OCI-LY3 (cell line): ENCODE measurements at regions not wholly inside any gene's neighbourhood (a gene's known extent, or its start where the extent isn't known, plus 50 kb on each side); places are given as distances from the start of the nearest gene placed in this dataset.

ENCODE experiments used
- H2AFZ ChIP-seq: fragments of 200-600, 300-600 bp; shearing (Covaris generic); 2 replicates; pipeline ENCODE4 v1.6.0; 2014; ENCODE audit warnings: antibody characterized with exemption, low read depth, low read length
- H3K27ac ChIP-seq: fragments of 200-600, 300-600 bp; sonication (generic); 2 replicates; pipeline ENCODE4 v1.5.1; 2014; ENCODE audit warnings: mild to moderate bottlenecking, low read length, moderate library complexity, mixed read lengths
- H3K27me3 ChIP-seq: fragments of 200-600, 300-600 bp; sonication (generic); 2 replicates; pipeline ENCODE4 v1.6.1; 2014; ENCODE audit warnings: low read depth, low read length, mixed read lengths
- H3K36me3 ChIP-seq: fragments of 200-600, 300-600 bp; sonication (generic); replicated peaks from 2 replicates; pipeline ENCODE3; 2014; ENCODE audit warnings: low read depth, low read length, mixed read lengths
- H3K4me1 ChIP-seq: fragments of 300-600, 200-600 bp; sonication (generic); 2 replicates; pipeline ENCODE4 v1.6.1; 2014; ENCODE audit warnings: low read length, mixed read lengths
- H3K4me2 ChIP-seq: fragments of 200-600, 300-600 bp; sonication (generic); 2 replicates; pipeline ENCODE4 v1.6.1; 2014; ENCODE audit warnings: low read length, mixed read lengths
- H3K4me3 ChIP-seq: fragments of 300-600, 200-600 bp; sonication (generic); 2 replicates; pipeline ENCODE4 v1.5.1; 2014; ENCODE audit warnings: antibody characterized with exemption, mild to moderate bottlenecking, low read length, moderate library complexity
- H3K79me2 ChIP-seq: fragments of 300-600, 200-600 bp; shearing (Covaris generic); 2 replicates; pipeline ENCODE4 v1.6.1; 2014; ENCODE audit warnings: mild to moderate bottlenecking, low read length, mixed read lengths
- H3K9ac ChIP-seq: fragments of 300-600, 200-600 bp; shearing (Covaris generic); 2 replicates; pipeline ENCODE4 v1.6.0; 2014; ENCODE audit warnings: mild to moderate bottlenecking, low read length, moderate library complexity
- H3K9me3 ChIP-seq: fragments of 200-600, 300-600 bp; shearing (Covaris generic); 2 replicates; pipeline ENCODE4 v1.6.1; 2014; ENCODE audit warnings: low read length, mixed read lengths; ENCODE audit not compliant: insufficient read depth
- H4K20me1 ChIP-seq: fragments of 200-600, 300-600 bp; sonication (generic); 2 replicates; pipeline ENCODE4 v1.6.1; 2016; ENCODE audit warnings: low read length, mixed read lengths; ENCODE audit not compliant: insufficient read depth
- CTCF ChIP-seq: fragments of 200-600, 300-600 bp; sonication (generic); IDR thresholded peaks from 2 replicates; pipeline ENCODE4 v1.5.1; 2014; ENCODE audit warnings: antibody characterized with exemption, low read length, low read depth
- EZH2phosphoT487 ChIP-seq: fragments of 200-600 bp; shearing (Covaris generic); IDR thresholded peaks from 2 replicates; pipeline ENCODE4 v1.6.1; 2018; ENCODE audit warnings: antibody characterized with exemption, mixed run types, low read depth

GRCh38 chr14:81669308-81669707 lies 135.7 kb upstream of the SEL1L start:
- H3K4me1 ChIP-seq: no peaks in the 10 kb centered on the region
- no peak overlapping the region for H2AFZ ChIP-seq
- no peak for TF ChIP-seq CTCF
- no peak overlapping the region for H3K4me3 ChIP-seq
- H3K9ac ChIP-seq: no peak overlapping the region
- no peaks in the 10 kb centered on the region for H3K9me3 ChIP-seq
- H3K27ac ChIP-seq: no peak overlapping the region
- H3K4me2 ChIP-seq: no peak overlapping the region
- H3K79me2 ChIP-seq: no peaks in the 10 kb centered on the region
- no peaks in the 10 kb centered on the region for H4K20me1 ChIP-seq
- H3K36me3 ChIP-seq: no peaks in the 10 kb centered on the region
- H3K27me3 ChIP-seq: no peaks in the 10 kb centered on the region

GRCh38 chr14:81673930-81674329 lies 140.3 kb upstream of the SEL1L start:
- Histone ChIP-seq H3K36me3 (no peaks in the 10 kb centered on the region), H3K79me2 (no peaks in the 10 kb centered on the region), H3K27ac (no peak overlapping the region), H2AFZ (no peak overlapping the region), H3K4me1 (no peaks in the 10 kb centered on the region), H3K9ac (no peak overlapping the region), H3K27me3 (no peaks in the 10 kb centered on the region), H3K4me2 (no peak overlapping the region), H3K9me3 (no peaks in the 10 kb centered on the region), H3K4me3 (no peak overlapping the region), H4K20me1 (no peaks in the 10 kb centered on the region)
- TF ChIP-seq EZH2phosphoT487 (no peak), CTCF (no peak)

- no peaks in the 10 kb centered on the region for H3K79me2 ChIP-seq
- no peaks in the 10 kb centered on the region for H3K4me1 ChIP-seq
- no peaks in the 10 kb centered on the region for H4K20me1 ChIP-seq
- no peak overlapping the region for H3K4me3 ChIP-seq
- H3K9me3 ChIP-seq: no peaks in the 10 kb centered on the region
- peaks cover 9% of the 10 kb centered on the region for H3K27me3 ChIP-seq
- TF ChIP-seq CTCF: no peak
- TF ChIP-seq EZH2phosphoT487: no peak
- H3K4me2 ChIP-seq: no peak overlapping the region
- H2AFZ ChIP-seq: no peak overlapping the region
- no peaks in the 10 kb centered on the region for H3K36me3 ChIP-seq
- H3K9ac ChIP-seq: no peak overlapping the region
- H3K27ac ChIP-seq: no peak overlapping the region
Observed at GRCh38 chr14:81676395-81676794, 142.7 kb upstream of the SEL1L start.

GRCh38 chr14:81676879-81677278 lies 143.2 kb upstream of the SEL1L start:
- no peaks in the 10 kb centered on the region for H3K9me3 ChIP-seq
- H3K4me2 ChIP-seq: no peak overlapping the region
- H3K36me3 ChIP-seq: no peaks in the 10 kb centered on the region
- H3K79me2 ChIP-seq: no peaks in the 10 kb centered on the region
- peaks cover 9% of the 10 kb centered on the region for H3K27me3 ChIP-seq
- H2AFZ ChIP-seq: no peak overlapping the region
- H3K4me3 ChIP-seq: no peak overlapping the region
- TF ChIP-seq CTCF (no peak), EZH2phosphoT487 (no peak)
- no peak overlapping the region for H3K9ac ChIP-seq
- H3K4me1 ChIP-seq: no peaks in the 10 kb centered on the region
- no peak overlapping the region for H3K27ac ChIP-seq
- no peaks in the 10 kb centered on the region for H4K20me1 ChIP-seq
